ENCODE measurements at regions not wholly inside any gene's neighbourhood (a gene's known extent, or its start where the extent isn't known, plus 50 kb on each side); places are given as distances from the start of the nearest gene placed in this dataset.

DNA sequence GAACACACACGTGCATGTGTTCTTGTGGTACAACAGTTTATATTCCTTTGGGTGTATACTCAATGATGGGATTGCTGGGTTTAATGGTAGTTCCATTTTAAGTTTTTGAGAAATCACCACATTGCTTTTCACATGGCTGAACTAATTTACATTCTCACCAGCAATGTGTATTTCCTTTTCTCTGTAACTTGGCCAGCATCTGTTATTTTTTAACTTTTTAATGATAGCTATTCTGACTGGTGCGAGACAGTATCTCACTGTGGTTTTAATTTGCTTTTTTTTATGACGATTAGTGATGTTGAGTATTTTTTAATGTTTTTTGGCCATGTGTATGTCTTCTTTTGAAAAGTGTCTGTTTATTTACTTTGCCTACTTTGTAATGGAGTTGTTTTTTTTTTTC lies 256.6 kb downstream of the ZWINT start:
- TF ChIP-seq, protein P1, sequence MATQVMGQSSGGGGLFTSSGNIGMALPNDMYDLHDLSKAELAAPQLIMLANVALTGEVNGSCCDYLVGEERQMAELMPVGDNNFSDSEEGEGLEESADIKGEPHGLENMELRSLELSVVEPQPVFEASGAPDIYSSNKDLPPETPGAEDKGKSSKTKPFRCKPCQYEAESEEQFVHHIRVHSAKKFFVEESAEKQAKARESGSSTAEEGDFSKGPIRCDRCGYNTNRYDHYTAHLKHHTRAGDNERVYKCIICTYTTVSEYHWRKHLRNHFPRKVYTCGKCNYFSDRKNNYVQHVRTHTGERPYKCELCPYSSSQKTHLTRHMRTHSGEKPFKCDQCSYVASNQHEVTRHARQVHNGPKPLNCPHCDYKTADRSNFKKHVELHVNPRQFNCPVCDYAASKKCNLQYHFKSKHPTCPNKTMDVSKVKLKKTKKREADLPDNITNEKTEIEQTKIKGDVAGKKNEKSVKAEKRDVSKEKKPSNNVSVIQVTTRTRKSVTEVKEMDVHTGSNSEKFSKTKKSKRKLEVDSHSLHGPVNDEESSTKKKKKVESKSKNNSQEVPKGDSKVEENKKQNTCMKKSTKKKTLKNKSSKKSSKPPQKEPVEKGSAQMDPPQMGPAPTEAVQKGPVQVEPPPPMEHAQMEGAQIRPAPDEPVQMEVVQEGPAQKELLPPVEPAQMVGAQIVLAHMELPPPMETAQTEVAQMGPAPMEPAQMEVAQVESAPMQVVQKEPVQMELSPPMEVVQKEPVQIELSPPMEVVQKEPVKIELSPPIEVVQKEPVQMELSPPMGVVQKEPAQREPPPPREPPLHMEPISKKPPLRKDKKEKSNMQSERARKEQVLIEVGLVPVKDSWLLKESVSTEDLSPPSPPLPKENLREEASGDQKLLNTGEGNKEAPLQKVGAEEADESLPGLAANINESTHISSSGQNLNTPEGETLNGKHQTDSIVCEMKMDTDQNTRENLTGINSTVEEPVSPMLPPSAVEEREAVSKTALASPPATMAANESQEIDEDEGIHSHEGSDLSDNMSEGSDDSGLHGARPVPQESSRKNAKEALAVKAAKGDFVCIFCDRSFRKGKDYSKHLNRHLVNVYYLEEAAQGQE (IDR thresholded peaks at IDR 0.05; ENCODE audit: insufficient replicate concordance, low read depth): no peak
- TF ChIP-seq, protein P2, sequence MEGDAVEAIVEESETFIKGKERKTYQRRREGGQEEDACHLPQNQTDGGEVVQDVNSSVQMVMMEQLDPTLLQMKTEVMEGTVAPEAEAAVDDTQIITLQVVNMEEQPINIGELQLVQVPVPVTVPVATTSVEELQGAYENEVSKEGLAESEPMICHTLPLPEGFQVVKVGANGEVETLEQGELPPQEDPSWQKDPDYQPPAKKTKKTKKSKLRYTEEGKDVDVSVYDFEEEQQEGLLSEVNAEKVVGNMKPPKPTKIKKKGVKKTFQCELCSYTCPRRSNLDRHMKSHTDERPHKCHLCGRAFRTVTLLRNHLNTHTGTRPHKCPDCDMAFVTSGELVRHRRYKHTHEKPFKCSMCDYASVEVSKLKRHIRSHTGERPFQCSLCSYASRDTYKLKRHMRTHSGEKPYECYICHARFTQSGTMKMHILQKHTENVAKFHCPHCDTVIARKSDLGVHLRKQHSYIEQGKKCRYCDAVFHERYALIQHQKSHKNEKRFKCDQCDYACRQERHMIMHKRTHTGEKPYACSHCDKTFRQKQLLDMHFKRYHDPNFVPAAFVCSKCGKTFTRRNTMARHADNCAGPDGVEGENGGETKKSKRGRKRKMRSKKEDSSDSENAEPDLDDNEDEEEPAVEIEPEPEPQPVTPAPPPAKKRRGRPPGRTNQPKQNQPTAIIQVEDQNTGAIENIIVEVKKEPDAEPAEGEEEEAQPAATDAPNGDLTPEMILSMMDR (IDR thresholded peaks at IDR 0.05; ENCODE audit: insufficient read depth, low read length): no peak
- TF ChIP-seq POLR2AphosphoS5 (IDR thresholded peaks at IDR 0.05; ENCODE audit: low read depth): no peak

All from HL-60 (cell line).